HL-60/S4 (cell line): ENCODE measurements at regions not wholly inside any gene's neighbourhood (a gene's known extent, or its start where the extent isn't known, plus 50 kb on each side); places are given as distances from the start of the nearest gene placed in this dataset.

Experiments
- in situ Hi-C: fragments of 300-500 bp; cut with MboI; formaldehyde crosslinking; loops from 2 replicates; pipeline ENCODE4 v1.14.3; 2022; ENCODE audit warnings: low sequenced_read_pairs

GRCh38 chr13:76043874-76044273 is 407.7 kb downstream of the LMO7 start:
- in situ Hi-C loops = no loop called here

GRCh38 chr13:76038920-76039716 is 403.0 kb downstream of the LMO7 start:
- in situ Hi-C loops = no loop called here

- in situ Hi-C loops = no loop called here
Measured at GRCh38 chr13:76036176-76036575, 400.0 kb downstream of the LMO7 start.

- in situ Hi-C loops = no loop called here
Measured at GRCh38 chr13:76035711-76036110, 399.6 kb downstream of the LMO7 start.

GRCh38 chr13:76029706-76030105 is 393.6 kb downstream of the LMO7 start:
- in situ Hi-C loops = no loop called here

GRCh38 chr13:76029088-76029487 is 393.0 kb downstream of the LMO7 start:
- in situ Hi-C loops = no loop called here

GRCh38 chr13:76027131-76027530 is 391.0 kb downstream of the LMO7 start:
- in situ Hi-C loops = no loop called here

GRCh38 chr13:76025392-76025791 is 389.3 kb downstream of the LMO7 start:
- in situ Hi-C loops = no loop called here

- in situ Hi-C loops = no loop called here
Measured at GRCh38 chr13:76024151-76024550, 388.0 kb downstream of the LMO7 start.

GRCh38 chr13:76023652-76024051 is 387.5 kb downstream of the LMO7 start:
- in situ Hi-C loops = no loop called here

- in situ Hi-C loops = no loop called here
Measured at GRCh38 chr13:76020421-76020955, 384.4 kb downstream of the LMO7 start.

GRCh38 chr13:76019421-76020044 is 383.4 kb downstream of the LMO7 start:
- in situ Hi-C loops = no loop called here

GRCh38 chr13:76017861-76018556 is 381.9 kb downstream of the LMO7 start:
- in situ Hi-C loops = no loop called here

GRCh38 chr13:76016799-76017400 is 380.8 kb downstream of the LMO7 start:
- in situ Hi-C loops = no loop called here

GRCh38 chr13:76014406-76015318 is 378.5 kb downstream of the LMO7 start:
- in situ Hi-C loops = no loop called here

- in situ Hi-C loops = no loop called here
Measured at GRCh38 chr13:76012091-76012721, 376.1 kb downstream of the LMO7 start.

GRCh38 chr13:76009267-76009890 is 373.2 kb downstream of the LMO7 start:
- in situ Hi-C loops = no loop called here

GRCh38 chr13:76004416-76004815 is 368.3 kb downstream of the LMO7 start:
- in situ Hi-C loops = no loop called here

- in situ Hi-C loops = no loop called here
Measured at GRCh38 chr13:76000131-76000530, 364.0 kb downstream of the LMO7 start.
